ENCODE measurements at regions not wholly inside any gene's neighbourhood (a gene's known extent, or its start where the extent isn't known, plus 50 kb on each side); places are given as distances from the start of the nearest gene placed in this dataset.
"Not testable (repeated sequence)": the region's sequence is repeated elsewhere in the genome, so short reads cannot be mapped to it uniquely, and the experiment has no call there.

DNA sequence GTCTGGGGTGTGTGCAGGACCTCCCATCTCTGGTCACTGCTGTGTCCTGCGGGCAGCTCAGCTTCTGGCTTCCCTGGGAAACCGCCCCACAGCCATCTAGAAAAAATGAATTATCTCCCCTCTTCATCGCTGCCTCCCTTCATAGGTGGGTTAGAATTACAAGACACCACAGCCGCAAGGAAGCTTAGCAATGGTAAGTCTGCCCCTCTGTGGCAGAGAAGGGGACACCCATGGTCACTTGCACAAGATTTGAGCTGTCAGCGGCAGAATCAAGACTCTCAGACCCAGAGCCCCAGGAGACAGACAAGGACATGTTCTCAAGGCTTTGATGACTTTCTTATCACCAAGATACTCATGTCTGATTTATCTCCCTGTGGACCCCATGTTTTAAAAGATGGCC is 110.8 kb upstream of the PABPC3 start:
- H2BK15ac ChIP-seq (ENCODE audit: low read depth, poor library complexity, severe bottlenecking): no peak overlapping the region
- H3K79me1 ChIP-seq (replicated peaks; ENCODE audit: low read length, poor library complexity, severe bottlenecking): no peaks in the 10 kb centered on the region
- H4K8ac ChIP-seq (ENCODE audit: low read length): no peak overlapping the region
- no peak overlapping the region for H4K91ac ChIP-seq (ENCODE audit: low read length)
- no peak overlapping the region for H3K9ac ChIP-seq (ENCODE audit: low read length)
- no peak overlapping the region for H3K4ac ChIP-seq (ENCODE audit: low read depth in 1 of 2, low read length in 2 of 2)
- no peak overlapping the region for H3K14ac ChIP-seq (ENCODE audit: low read length in 2 of 2)
- H3K27me3 ChIP-seq (ENCODE audit: control insufficient read depth in 1 of 2, insufficient read depth in 1 of 2, low read length in 2 of 2): peaks cover 8 to 50% of the 10 kb centered on the region in 2 experiments
- H2BK120ac ChIP-seq (ENCODE audit: low read depth, low read length): no peak overlapping the region
- no peak overlapping the region for H2AFZ ChIP-seq (ENCODE audit: low read depth, low read length)
- no peak overlapping the region for H3K27ac ChIP-seq (ENCODE audit: low read length, poor library complexity, severe bottlenecking)
- H3K9me3 ChIP-seq (ENCODE audit: control insufficient read depth, low read length): no peaks in the 10 kb centered on the region
- 62% methylated on average over 5 of the region's 5 CpGs for WGBS
- H3K4me3 ChIP-seq (ENCODE audit: insufficient read depth in 1 of 2, low read depth in 1 of 2, low read length in 2 of 2): no peak overlapping the region
- H2AK5ac ChIP-seq (ENCODE audit: low read length, severe bottlenecking): no peak overlapping the region
- no peaks in the 10 kb centered on the region for H3K36me3 ChIP-seq (ENCODE audit: control insufficient read depth in 1 of 2, insufficient read depth in 2 of 2, low read depth in 1 of 2, low read length in 2 of 2)
- no peak overlapping the region for H3K18ac ChIP-seq (ENCODE audit: low read depth in 1 of 2, low read length in 2 of 2)
- H2BK12ac ChIP-seq (ENCODE audit: low read length in 2 of 2): no peak overlapping the region
- H3K23ac ChIP-seq (ENCODE audit: low read length in 2 of 2): no peak overlapping the region
- H3K4me1 ChIP-seq (ENCODE audit: control insufficient read depth, insufficient read depth, low read depth, low read length): peaks cover 11% of the 10 kb centered on the region
- no peak for DNase-seq
- no peak overlapping the region for H3K4me2 ChIP-seq (ENCODE audit: low read length, poor library complexity, severe bottlenecking)
- H2BK5ac ChIP-seq (ENCODE audit: low read depth, low read length, poor library complexity, severe bottlenecking): no peak overlapping the region

DNA sequence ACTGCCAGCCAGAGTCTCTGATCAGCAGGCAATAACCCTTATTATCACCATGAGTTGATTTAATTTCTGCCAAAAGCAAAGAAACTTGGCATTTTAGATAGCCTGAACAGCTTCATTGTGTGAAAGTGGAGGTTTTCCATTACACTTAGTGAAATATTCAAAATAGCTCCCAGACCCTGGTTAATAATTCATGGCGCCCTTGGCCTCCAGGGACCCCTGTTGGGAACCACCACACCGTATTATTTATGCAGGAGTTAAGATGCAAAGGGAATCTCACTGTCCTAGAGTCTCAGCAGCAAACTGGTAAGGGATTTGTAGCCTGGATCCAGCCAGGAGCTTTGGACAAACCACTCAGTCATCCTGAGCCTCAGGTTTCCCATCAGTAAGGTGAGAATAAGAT is 110.0 kb upstream of the PABPC3 start:
- H2BK120ac ChIP-seq (ENCODE audit: low read depth, low read length): no peak overlapping the region
- WGBS: 64% methylated on average over 2 of the region's 2 CpGs

DNA sequence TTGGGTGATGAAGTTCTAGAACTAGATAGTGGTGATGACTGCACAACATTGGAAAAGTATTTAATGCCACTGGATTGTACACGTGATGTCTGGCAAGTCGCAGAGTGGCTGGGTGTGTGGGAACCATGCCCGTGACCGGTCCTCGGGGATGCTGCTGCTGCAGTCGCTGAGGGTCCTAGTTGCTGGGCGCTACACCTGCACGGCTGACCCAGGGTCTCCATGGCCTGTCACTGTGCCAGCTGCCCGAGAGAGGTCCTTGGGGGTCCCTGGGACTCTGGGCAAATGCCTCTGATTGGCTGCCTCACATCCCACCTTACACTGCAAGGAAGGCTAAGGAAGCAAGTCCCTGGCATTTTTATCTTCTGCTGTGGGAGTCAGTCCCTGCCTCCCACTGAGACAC is 109.1 kb upstream of the PABPC3 start:
- peaks cover 8% of the 10 kb centered on the region for H3K4me1 ChIP-seq (ENCODE audit: control insufficient read depth, insufficient read depth, low read depth, low read length)
- no peak overlapping the region for H3K4me2 ChIP-seq (ENCODE audit: low read length, poor library complexity, severe bottlenecking)
- no peaks in the 10 kb centered on the region for H3K79me1 ChIP-seq (replicated peaks; ENCODE audit: low read length, poor library complexity, severe bottlenecking)
- H4K91ac ChIP-seq (ENCODE audit: low read length): no peak overlapping the region
- H3K36me3 ChIP-seq (ENCODE audit: control insufficient read depth in 1 of 2, insufficient read depth in 2 of 2, low read depth in 1 of 2, low read length in 2 of 2): no peaks in the 10 kb centered on the region
- no peak overlapping the region for H3K23ac ChIP-seq (ENCODE audit: low read length in 2 of 2)
- no peak overlapping the region for H2BK12ac ChIP-seq (ENCODE audit: low read length in 2 of 2)
- H3K9ac ChIP-seq (ENCODE audit: low read length): no peak overlapping the region
- H3K27me3 ChIP-seq (ENCODE audit: control insufficient read depth in 1 of 2, insufficient read depth in 1 of 2, low read length in 2 of 2): peaks cover 8 to 49% of the 10 kb centered on the region in 2 experiments
- no peak overlapping the region for H3K4me3 ChIP-seq (ENCODE audit: insufficient read depth in 1 of 2, low read depth in 1 of 2, low read length in 2 of 2)
- H2AFZ ChIP-seq (ENCODE audit: low read depth, low read length): no peak overlapping the region
- no peak overlapping the region for H3K4ac ChIP-seq (ENCODE audit: low read depth in 1 of 2, low read length in 2 of 2)
- no peak for DNase-seq
- H3K18ac ChIP-seq (ENCODE audit: low read depth in 1 of 2, low read length in 2 of 2): no peak overlapping the region
- H2AK5ac ChIP-seq (ENCODE audit: low read length, severe bottlenecking): no peak overlapping the region
- no peak overlapping the region for H2BK120ac ChIP-seq (ENCODE audit: low read depth, low read length)
- H3K14ac ChIP-seq (ENCODE audit: low read length in 2 of 2): no peak overlapping the region
- H3K9me3 ChIP-seq (ENCODE audit: control insufficient read depth, low read length): no peaks in the 10 kb centered on the region
- H3K27ac ChIP-seq (ENCODE audit: low read length, poor library complexity, severe bottlenecking): no peak overlapping the region
- H4K8ac ChIP-seq (ENCODE audit: low read length): no peak overlapping the region
- WGBS: 81% methylated on average over 9 of the region's 9 CpGs
- H2BK15ac ChIP-seq (ENCODE audit: low read depth, poor library complexity, severe bottlenecking): no peak overlapping the region
- no peak overlapping the region for H2BK5ac ChIP-seq (ENCODE audit: low read depth, low read length, poor library complexity, severe bottlenecking)

More for the DNA sequence above, 110.0 kb upstream of the PABPC3 start:
- Histone ChIP-seq H3K14ac (ENCODE audit: low read length in 2 of 2) (no peak overlapping the region), H3K9me3 (ENCODE audit: control insufficient read depth, low read length) (no peaks in the 10 kb centered on the region), H3K27ac (ENCODE audit: low read length, poor library complexity, severe bottlenecking) (no peak overlapping the region), H3K4me3 (ENCODE audit: insufficient read depth in 1 of 2, low read depth in 1 of 2, low read length in 2 of 2) (no peak overlapping the region), H3K4me1 (ENCODE audit: control insufficient read depth, insufficient read depth, low read depth, low read length) (peaks cover 11% of the 10 kb centered on the region), H3K9ac (ENCODE audit: low read length) (no peak overlapping the region), H3K23ac (ENCODE audit: low read length in 2 of 2) (no peak overlapping the region), H4K91ac (ENCODE audit: low read length) (no peak overlapping the region), H2BK15ac (ENCODE audit: low read depth, poor library complexity, severe bottlenecking) (no peak overlapping the region), H2BK12ac (ENCODE audit: low read length in 2 of 2) (no peak overlapping the region), H4K8ac (ENCODE audit: low read length) (no peak overlapping the region), H3K79me1 (replicated peaks; ENCODE audit: low read length, poor library complexity, severe bottlenecking) (no peaks in the 10 kb centered on the region), H2BK5ac (ENCODE audit: low read depth, low read length, poor library complexity, severe bottlenecking) (no peak overlapping the region), H3K27me3 (ENCODE audit: control insufficient read depth in 1 of 2, insufficient read depth in 1 of 2, low read length in 2 of 2) (peaks cover 8 to 50% of the 10 kb centered on the region in 2 experiments), H3K18ac (ENCODE audit: low read depth in 1 of 2, low read length in 2 of 2) (no peak overlapping the region), H3K4me2 (ENCODE audit: low read length, poor library complexity, severe bottlenecking) (no peak overlapping the region), H2AK5ac (ENCODE audit: low read length, severe bottlenecking) (no peak overlapping the region), H2AFZ (ENCODE audit: low read depth, low read length) (no peak overlapping the region), H3K4ac (ENCODE audit: low read depth in 1 of 2, low read length in 2 of 2) (no peak overlapping the region), H3K36me3 (ENCODE audit: control insufficient read depth in 1 of 2, insufficient read depth in 2 of 2, low read depth in 1 of 2, low read length in 2 of 2) (no peaks in the 10 kb centered on the region)
- DNase-seq: no peak

DNA sequence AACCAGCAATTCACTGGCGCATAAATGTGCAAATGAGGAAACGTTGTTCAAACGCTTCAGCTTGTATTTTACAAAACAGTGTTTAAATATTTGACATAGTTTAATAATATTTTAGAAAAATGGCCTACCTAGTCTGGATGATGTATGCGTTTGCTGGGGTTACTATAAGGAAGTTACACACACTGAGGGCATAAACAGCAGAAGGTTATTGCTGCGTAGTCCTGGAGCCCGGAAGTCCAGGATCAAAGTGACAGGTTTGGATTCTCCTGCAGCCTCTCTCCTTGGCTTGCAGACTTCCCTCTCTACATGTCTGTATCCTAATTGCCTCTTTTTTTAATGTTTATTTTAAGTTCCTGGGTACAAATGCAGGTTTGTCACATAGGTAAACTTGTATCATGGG is 106.0 kb upstream of the PABPC3 start:
- H3K27me3 ChIP-seq (ENCODE audit: control insufficient read depth in 1 of 2, insufficient read depth in 1 of 2, low read length in 2 of 2): peaks cover 12 to 31% of the 10 kb centered on the region in 2 experiments
- not testable (repeated sequence) for H2BK5ac ChIP-seq (ENCODE audit: low read depth, low read length, poor library complexity, severe bottlenecking); H4K91ac ChIP-seq (ENCODE audit: low read length); H3K4me2 ChIP-seq (ENCODE audit: low read length, poor library complexity, severe bottlenecking); H3K36me3 ChIP-seq (ENCODE audit: control insufficient read depth in 1 of 2, insufficient read depth in 2 of 2, low read depth in 1 of 2, low read length in 2 of 2); H3K9me3 ChIP-seq (ENCODE audit: control insufficient read depth, low read length); H2AFZ ChIP-seq (ENCODE audit: low read depth, low read length); H3K4me3 ChIP-seq (ENCODE audit: insufficient read depth in 1 of 2, low read depth in 1 of 2, low read length in 2 of 2); H3K9ac ChIP-seq (ENCODE audit: low read length); H3K4ac ChIP-seq (ENCODE audit: low read depth in 1 of 2, low read length in 2 of 2); H2BK12ac ChIP-seq (ENCODE audit: low read length in 2 of 2); H3K18ac ChIP-seq (ENCODE audit: low read depth in 1 of 2, low read length in 2 of 2); H3K79me1 ChIP-seq (replicated peaks; ENCODE audit: low read length, poor library complexity, severe bottlenecking); H3K27ac ChIP-seq (ENCODE audit: low read length, poor library complexity, severe bottlenecking); H3K14ac ChIP-seq (ENCODE audit: low read length in 2 of 2); H2BK120ac ChIP-seq (ENCODE audit: low read depth, low read length); H3K23ac ChIP-seq (ENCODE audit: low read length in 2 of 2); H2AK5ac ChIP-seq (ENCODE audit: low read length, severe bottlenecking); DNase-seq; H4K8ac ChIP-seq (ENCODE audit: low read length); H2BK15ac ChIP-seq (ENCODE audit: low read depth, poor library complexity, severe bottlenecking); H3K4me1 ChIP-seq (ENCODE audit: control insufficient read depth, insufficient read depth, low read depth, low read length)
- WGBS: 100% methylated on average over 1 of the region's 6 CpGs
